Ovary (tissue), 3 donors: ENCODE measurements at regions not wholly inside any gene's neighbourhood (a gene's known extent, or its start where the extent isn't known, plus 50 kb on each side); places are given as distances from the start of the nearest gene placed in this dataset.

Experiments used
- EP300 ChIP-seq: sonication (generic); formaldehyde crosslinking; IDR thresholded peaks from one replicate; pipeline ENCODE4 v1.6.1; 2017; ENCODE audit warnings: antibody characterized with exemption
- POLR2A ChIP-seq: fragments of 450-650 bp; IDR thresholded peaks from one replicate; pipeline ENCODE4 v1.6.1; 2017; ENCODE audit warnings: antibody characterized with exemption, mild to moderate bottlenecking, moderate library complexity
- TF ChIP-seq, protein P1 (sequence below), 3 donors: fragments of 450-650 bp in 2 of 3; fragments of 200-600 bp in 1 of 3; IDR thresholded peaks; one replicate each; pipeline versions ENCODE4 v1.5.1 to v1.8.0; 2016 to 2022; ENCODE audit warnings: antibody characterized with exemption in 3 of 3, mild to moderate bottlenecking in 1 of 3
- donor health status: DM: no; HTN: no; CAD: no.

DNA sequence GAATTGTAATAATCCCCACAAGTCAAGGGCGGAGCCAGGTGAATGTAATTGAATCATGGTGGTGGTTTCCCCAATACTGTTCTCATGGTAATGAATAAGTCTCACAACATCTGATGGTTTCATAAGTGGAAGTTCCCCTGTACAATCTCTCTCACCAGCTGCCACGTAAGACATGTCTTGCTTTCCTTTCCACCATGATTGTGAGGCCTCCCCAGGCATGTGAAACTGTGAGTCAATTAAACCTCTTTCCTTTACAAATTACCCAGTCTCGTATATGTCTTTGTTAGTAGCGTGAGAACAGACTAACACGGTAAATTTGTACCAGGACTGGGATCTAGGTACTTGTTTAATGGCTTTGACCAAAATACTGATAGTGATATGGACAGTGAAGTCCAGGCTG lies 744.3 kb upstream of the REG3G start:
- TF ChIP-seq, protein P1, sequence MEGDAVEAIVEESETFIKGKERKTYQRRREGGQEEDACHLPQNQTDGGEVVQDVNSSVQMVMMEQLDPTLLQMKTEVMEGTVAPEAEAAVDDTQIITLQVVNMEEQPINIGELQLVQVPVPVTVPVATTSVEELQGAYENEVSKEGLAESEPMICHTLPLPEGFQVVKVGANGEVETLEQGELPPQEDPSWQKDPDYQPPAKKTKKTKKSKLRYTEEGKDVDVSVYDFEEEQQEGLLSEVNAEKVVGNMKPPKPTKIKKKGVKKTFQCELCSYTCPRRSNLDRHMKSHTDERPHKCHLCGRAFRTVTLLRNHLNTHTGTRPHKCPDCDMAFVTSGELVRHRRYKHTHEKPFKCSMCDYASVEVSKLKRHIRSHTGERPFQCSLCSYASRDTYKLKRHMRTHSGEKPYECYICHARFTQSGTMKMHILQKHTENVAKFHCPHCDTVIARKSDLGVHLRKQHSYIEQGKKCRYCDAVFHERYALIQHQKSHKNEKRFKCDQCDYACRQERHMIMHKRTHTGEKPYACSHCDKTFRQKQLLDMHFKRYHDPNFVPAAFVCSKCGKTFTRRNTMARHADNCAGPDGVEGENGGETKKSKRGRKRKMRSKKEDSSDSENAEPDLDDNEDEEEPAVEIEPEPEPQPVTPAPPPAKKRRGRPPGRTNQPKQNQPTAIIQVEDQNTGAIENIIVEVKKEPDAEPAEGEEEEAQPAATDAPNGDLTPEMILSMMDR (IDR thresholded peaks at IDR 0.05), result no peak
- TF ChIP-seq POLR2A, result no peak
- TF ChIP-seq EP300, result no peak
